ENCODE measurements at regions not wholly inside any gene's neighbourhood (a gene's known extent, or its start where the extent isn't known, plus 50 kb on each side); places are given as distances from the start of the nearest gene placed in this dataset.

GRCh38 chr7:17094963-17095574 is 203.4 kb upstream of the AHR start (continued):
- TF ChIP-seq BRCA1 (IDR thresholded peaks at IDR 0.05; ENCODE audit: low read depth, low read length) (no peak), ATF3 (IDR thresholded peaks at IDR 0.05; ENCODE audit: insufficient read depth, low read depth, low read length) (no peak), TAF1 (IDR thresholded peaks at IDR 0.05; ENCODE audit: low read depth, low read length) (no peak), RFX5 (IDR thresholded peaks at IDR 0.05; ENCODE audit: borderline replicate concordance, low read depth, low read length) (no peak)
